OCI-LY3 (cell line): ENCODE measurements at regions not wholly inside any gene's neighbourhood (a gene's known extent, or its start where the extent isn't known, plus 50 kb on each side); places are given as distances from the start of the nearest gene placed in this dataset.

Source experiments
- CTCF ChIP-seq: fragments of 200-600, 300-600 bp; sonication (generic); IDR thresholded peaks from 2 replicates; pipeline ENCODE4 v1.5.1; 2014; ENCODE audit warnings: antibody characterized with exemption, low read length, low read depth
- EZH2phosphoT487 ChIP-seq: fragments of 200-600 bp; shearing (Covaris generic); IDR thresholded peaks from 2 replicates; pipeline ENCODE4 v1.6.1; 2018; ENCODE audit warnings: antibody characterized with exemption, mixed run types, low read depth

- TF ChIP-seq CTCF, result no peak
- no peak for TF ChIP-seq EZH2phosphoT487
These were observed 405.5 kb downstream of the KIF4B start for GRCh38 chr5:155418960-155419579.
